Lower lobe of right lung (tissue), 2 donors: ENCODE measurements at regions not wholly inside any gene's neighbourhood (a gene's known extent, or its start where the extent isn't known, plus 50 kb on each side); places are given as distances from the start of the nearest gene placed in this dataset.

ENCODE experiments used
- ATAC-seq, 2 donors: fragments of 200-7000 bp; cut with Tn5 transposase; one replicate each; pipeline ENCODE4 v1.9.1; 2020 to 2022; ENCODE audit warnings: mild to moderate bottlenecking in 2 of 2, moderate library complexity in 2 of 2
- DNase-seq: peaks from one replicate; pipeline ENCODE4 v3.0.0-alpha.2; 2020
- H3K27ac ChIP-seq: fragments of 200-600 bp; one replicate; pipeline ENCODE4 v1.8.0; 2022
- H3K27me3 ChIP-seq: fragments of 200-600 bp; one replicate; pipeline ENCODE4 v1.8.0; 2022; ENCODE audit warnings: low read depth
- H3K36me3 ChIP-seq: fragments of 200-600 bp; one replicate; pipeline ENCODE4 v1.8.0; 2022; ENCODE audit warnings: mild to moderate bottlenecking
- H3K4me1 ChIP-seq: fragments of 200-600 bp; one replicate; pipeline ENCODE4 v1.8.0; 2022
- H3K4me3 ChIP-seq: fragments of 200-600 bp; one replicate; pipeline ENCODE4 v1.8.0; 2022; ENCODE audit warnings: mild to moderate bottlenecking
- H3K9me3 ChIP-seq: fragments of 200-600 bp; one replicate; pipeline ENCODE4 v1.8.0; 2022
- CTCF ChIP-seq: fragments of 200-600 bp; IDR thresholded peaks from one replicate; pipeline ENCODE4 v1.8.0; 2022; ENCODE audit warnings: antibody characterized with exemption, mild to moderate bottlenecking
- intact Hi-C: fragments of 100-400 bp; cut with DNase I; formaldehyde crosslinking; loops from one replicate; pipeline ENCODE4 v1.11.0; 2022
- donor health status: DM: no; HTN: yes; CAD: no; lungs with severe emphysema.

GRCh38 chr15:93645594-93645993 is 556.6 kb upstream of the RGMA start:
- DNase-seq (no peak), ATAC-seq (no peak)
- H3K36me3 ChIP-seq, result no peaks in the 10 kb centered on the region
- H3K27me3 ChIP-seq, result no peaks in the 10 kb centered on the region
- H3K9me3 ChIP-seq, result no peaks in the 10 kb centered on the region
- intact Hi-C loops, result no loop called here
- H3K4me1 ChIP-seq, result no peaks in the 10 kb centered on the region
- no peak overlapping the region for H3K4me3 ChIP-seq
- no peak overlapping the region for H3K27ac ChIP-seq
- TF ChIP-seq CTCF, result no peak

- Histone ChIP-seq H3K27me3 (no peaks in the 10 kb centered on the region), H3K4me1 (no peaks in the 10 kb centered on the region), H3K4me3 (no peak overlapping the region), H3K9me3 (no peaks in the 10 kb centered on the region), H3K27ac (no peak overlapping the region), H3K36me3 (no peaks in the 10 kb centered on the region)
- no peak for TF ChIP-seq CTCF
- DNase-seq (no peak), ATAC-seq (no peak)
- intact Hi-C loops, result no loop called here
Observed at GRCh38 chr15:93644595-93644994, 555.6 kb upstream of the RGMA start.

GRCh38 chr15:93640411-93640962 is 551.5 kb upstream of the RGMA start:
- no peak for ATAC-seq
- intact Hi-C loops, result no loop called here
- Histone ChIP-seq H3K27me3 (no peaks in the 10 kb centered on the region), H3K4me3 (no peak overlapping the region), H3K36me3 (no peaks in the 10 kb centered on the region), H3K4me1 (no peaks in the 10 kb centered on the region), H3K27ac (no peak overlapping the region), H3K9me3 (no peaks in the 10 kb centered on the region)
- no peak for TF ChIP-seq CTCF
- DNase-seq, result no peak

GRCh38 chr15:93631958-93632618 is 543.1 kb upstream of the RGMA start:
- no peaks in the 10 kb centered on the region for H3K9me3 ChIP-seq
- intact Hi-C loops, result no loop called here
- ATAC-seq, result no peak
- no peak overlapping the region for H3K4me3 ChIP-seq
- TF ChIP-seq CTCF, result no peak
- H3K4me1 ChIP-seq, result no peaks in the 10 kb centered on the region
- H3K27me3 ChIP-seq, result no peaks in the 10 kb centered on the region
- no peaks in the 10 kb centered on the region for H3K36me3 ChIP-seq
- no peak overlapping the region for H3K27ac ChIP-seq
- no peak for DNase-seq

GRCh38 chr15:93619597-93619996 is 530.6 kb upstream of the RGMA start:
- H3K4me1 ChIP-seq, result no peaks in the 10 kb centered on the region
- H3K27me3 ChIP-seq, result no peaks in the 10 kb centered on the region
- DNase-seq (no peak), ATAC-seq (no peak)
- H3K36me3 ChIP-seq, result no peaks in the 10 kb centered on the region
- no peak overlapping the region for H3K4me3 ChIP-seq
- TF ChIP-seq CTCF, result no peak
- intact Hi-C loops, result no loop called here
- no peaks in the 10 kb centered on the region for H3K9me3 ChIP-seq
- H3K27ac ChIP-seq, result no peak overlapping the region
